B cell (primary cell): ENCODE measurements at regions not wholly inside any gene's neighbourhood (a gene's known extent, or its start where the extent isn't known, plus 50 kb on each side); places are given as distances from the start of the nearest gene placed in this dataset.

Experiments used
- ATAC-seq: fragments of 200-7000 bp; cut with Tn5 transposase; one replicate; pipeline ENCODE4 v1.10.0; 2021; ENCODE audit warnings: low read depth, mild to moderate bottlenecking, moderate number of reproducible peaks, moderate library complexity
- CTCF ChIA-PET: fragments of 350-600 bp; sonication (Branson Sonifier 250); formaldehyde crosslinking; loops from one replicate; lab custom pipeline; 2021; ENCODE audit warnings: antibody characterized with exemption, inconsistent platforms; lab: Charles Lee
- POLR2A ChIA-PET: fragments of 350-600 bp; sonication (Branson Sonifier 250); formaldehyde crosslinking; loops from one replicate; lab custom pipeline; 2021; ENCODE audit warnings: antibody characterized with exemption; lab: Charles Lee
- DNase-seq: peaks from one replicate; pipeline ENCODE4 v3.0.0; 2013
- H2AFZ ChIP-seq: 2 replicates; pipeline ENCODE4 v1.6.1; 2012; ENCODE audit warnings: mild to moderate bottlenecking, low read depth, low read length; ENCODE audit not compliant: insufficient read depth, poor library complexity, severe bottlenecking
- H3K27ac ChIP-seq, 2 donors: 1 replicate in 1 of 2; 2 replicates in 1 of 2; pipeline ENCODE4 v1.5.1; 2012 to 2013; ENCODE audit warnings: low read length in 2 of 2, mild to moderate bottlenecking in 2 of 2, moderate library complexity in 1 of 2
- H3K27me3 ChIP-seq, 4 experiments: fragments of 200-600 bp in 1 of 4; sonication (generic) in 1 of 4; replicated peaks in 1 of 4; 1 replicate in 2 of 4; 2 replicates in 2 of 4; pipeline versions ENCODE4 v1.6.1 to v1.7.0; 2013 to 2016; ENCODE audit warnings: low read length in 3 of 4, mild to moderate bottlenecking in 2 of 4, mixed read lengths in 1 of 4, moderate library complexity in 1 of 4; ENCODE audit not compliant: insufficient read depth in 4 of 4, control insufficient read depth in 3 of 4; ENCODE audit errors: control extremely low read depth in 1 of 4
- H3K36me3 ChIP-seq, 2 experiments: replicated peaks in 1 of 2; 1 replicate in 1 of 2; 2 replicates in 1 of 2; pipeline versions ENCODE4 v1.6.1 to v1.7.1; 2013; ENCODE audit warnings: low read length in 1 of 2; ENCODE audit not compliant: insufficient read depth in 2 of 2, control insufficient read depth in 1 of 2; ENCODE audit errors: control extremely low read depth in 1 of 2, extremely low read depth in 1 of 2
- H3K4me1 ChIP-seq, 2 donors: fragments of 200-600 bp in 1 of 2; sonication (generic) in 1 of 2; 1 replicate in 1 of 2; 2 replicates in 1 of 2; pipeline versions ENCODE4 v1.5.1 to v1.6.1; 2013 to 2017; ENCODE audit warnings: low read length in 2 of 2; ENCODE audit not compliant: control insufficient read depth in 2 of 2, insufficient read depth in 2 of 2
- H3K4me2 ChIP-seq: replicated peaks from 2 replicates; pipeline ENCODE3; 2012; ENCODE audit warnings: mild to moderate bottlenecking, low read depth, low read length; ENCODE audit not compliant: poor library complexity, severe bottlenecking
- H3K4me3 ChIP-seq, 5 experiments: fragments of 200-600 bp in 1 of 5; sonication (generic) in 1 of 5; 1 replicate in 3 of 5; 2 replicates in 2 of 5; pipeline versions ENCODE4 v1.5.1 to v1.7.0; 2011 to 2016; ENCODE audit warnings: low read length in 4 of 5, mild to moderate bottlenecking in 4 of 5, low read depth in 2 of 5, control low read depth in 1 of 5, moderate library complexity in 1 of 5; ENCODE audit not compliant: insufficient read depth in 1 of 5; ENCODE audit errors: control extremely low read depth in 1 of 5, extremely low read depth in 1 of 5
- H3K79me2 ChIP-seq: fragments of 200-600 bp; sonication (generic); one replicate; pipeline ENCODE4 v1.6.0; 2016; ENCODE audit warnings: low read length; ENCODE audit not compliant: control insufficient read depth, insufficient read depth
- H3K9ac ChIP-seq: fragments of 200-600 bp; sonication (generic); 2 replicates; pipeline ENCODE4 v1.6.1; 2017; ENCODE audit warnings: mild to moderate bottlenecking, low read length, moderate library complexity
- H3K9me3 ChIP-seq, 3 donors: one replicate each; pipeline versions ENCODE4 v1.6.1 to v1.7.1; 2013; ENCODE audit warnings: low read length in 2 of 3; ENCODE audit not compliant: control insufficient read depth in 2 of 3, insufficient read depth in 1 of 3; ENCODE audit errors: control extremely low read depth in 1 of 3
- H4K20me1 ChIP-seq: 2 replicates; pipeline ENCODE4 v1.6.0; 2012; ENCODE audit warnings: mild to moderate bottlenecking, low read length; ENCODE audit not compliant: insufficient read depth, control insufficient read depth, poor library complexity, severe bottlenecking
- H3K27ac Mint-ChIP-seq: one replicate; pipeline ENCODE4 v1.8.0; 2021; ENCODE audit warnings: mixed read lengths
- H3K27me3 Mint-ChIP-seq: one replicate; pipeline ENCODE4 v1.8.0; 2021; ENCODE audit warnings: mixed read lengths
- H3K4me1 Mint-ChIP-seq: one replicate; pipeline ENCODE4 v1.8.0; 2021; ENCODE audit warnings: mixed read lengths
- H3K4me3 Mint-ChIP-seq: one replicate; pipeline ENCODE4 v1.8.0; 2021; ENCODE audit warnings: mixed read lengths
- H3K9me3 Mint-ChIP-seq: one replicate; pipeline ENCODE4 v1.8.0; 2022; ENCODE audit warnings: mixed read lengths; ENCODE audit not compliant: insufficient read depth
- CTCF ChIP-seq: fragments of 200-600 bp; IDR thresholded peaks from one replicate; pipeline ENCODE4 v1.8.0; 2022; ENCODE audit warnings: antibody characterized with exemption, mild to moderate bottlenecking
- EZH2 ChIP-seq: IDR thresholded peaks from 2 replicates; pipeline ENCODE4 v1.6.1; 2012; ENCODE audit warnings: borderline replicate concordance, low read depth, mild to moderate bottlenecking, moderate library complexity, low read length; ENCODE audit not compliant: insufficient read depth, poor library complexity, severe bottlenecking
- WGBS: methylation state at CpG from one replicate; pipeline ENCODE4 v1.1.5; 2013; ENCODE audit warnings: missing lambda C conversion rate; ENCODE audit not compliant: insufficient coverage; 5-methylcytosine and 5-hydroxymethylcytosine counted together
- intact Hi-C: fragments of 100-400 bp; cut with micrococcal nuclease; formaldehyde crosslinking; loops from one replicate; pipeline ENCODE4 v1.10.0; 2022

- ChIA-PET POLR2A (no interaction called here), CTCF (no interaction called here)
Observed at GRCh38 chr19:31055454-31055853, 293.8 kb downstream of the TSHZ3 start.

GRCh38 chr19:31054430-31054829, 294.8 kb downstream of the TSHZ3 start:
- DNase-seq: no peak
- H3K4me1 Mint-ChIP-seq: no peaks in the 10 kb centered on the region
- intact Hi-C loops: no loop called here

More at GRCh38 chr19:31055454-31055853, 293.8 kb downstream of the TSHZ3 start:
- H3K4me3 Mint-ChIP-seq: no peak overlapping the region
- DNase-seq (no peak), ATAC-seq (no peak)
- Histone ChIP-seq H3K27ac (no peak overlapping the region), H3K9me3 (no peaks in the 10 kb centered on the region), H3K4me3 (no peak overlapping the region), H4K20me1 (no peaks in the 10 kb centered on the region), H3K79me2 (no peaks in the 10 kb centered on the region), H3K4me1 (no peaks in the 10 kb centered on the region), H2AFZ (no peak overlapping the region), H3K4me2 (no peak overlapping the region), H3K27me3 (no peaks in the 10 kb centered on the region), H3K9ac (no peak overlapping the region), H3K36me3 (no peaks in the 10 kb centered on the region)
- no peaks in the 10 kb centered on the region for H3K27me3 Mint-ChIP-seq
- peaks cover 5% of the 10 kb centered on the region for H3K9me3 Mint-ChIP-seq
- TF ChIP-seq CTCF (no peak), EZH2 (no peak)
- no peaks in the 10 kb centered on the region for H3K4me1 Mint-ChIP-seq
- intact Hi-C loops: no loop called here
- H3K27ac Mint-ChIP-seq: no peak overlapping the region

More at GRCh38 chr19:31054430-31054829, 294.8 kb downstream of the TSHZ3 start:
- Mint-ChIP-seq H3K27ac (no peak overlapping the region), H3K9me3 (peaks cover 5% of the 10 kb centered on the region), H3K4me3 (no peak overlapping the region), H3K27me3 (no peaks in the 10 kb centered on the region)
- H3K36me3 ChIP-seq: no peaks in the 10 kb centered on the region
- no peak overlapping the region for H3K4me2 ChIP-seq
- no peaks in the 10 kb centered on the region for H4K20me1 ChIP-seq
- TF ChIP-seq EZH2 (no peak), CTCF (no peak)
- no peak for ATAC-seq
- no peaks in the 10 kb centered on the region for H3K79me2 ChIP-seq
- ChIA-PET POLR2A (no interaction called here), CTCF (no interaction called here)
- no peak overlapping the region for H2AFZ ChIP-seq
- no peak overlapping the region for H3K4me3 ChIP-seq
- no peak overlapping the region for H3K27ac ChIP-seq
- no peak overlapping the region for H3K9ac ChIP-seq
- H3K9me3 ChIP-seq: no peaks in the 10 kb centered on the region
- no peaks in the 10 kb centered on the region for H3K27me3 ChIP-seq
- WGBS: 52% methylated on average over 3 of the region's 3 CpGs
- no peaks in the 10 kb centered on the region for H3K4me1 ChIP-seq
